Astrocyte (in vitro differentiated cells and primary cell): ENCODE measurements at regions not wholly inside any gene's neighbourhood (a gene's known extent, or its start where the extent isn't known, plus 50 kb on each side); places are given as distances from the start of the nearest gene placed in this dataset.

ENCODE experiments used
- CTCF ChIP-seq: IDR thresholded peaks from 2 replicates; pipeline ENCODE4 v1.5.1; 2011; ENCODE audit warnings: low read depth, mild to moderate bottlenecking, inconsistent platforms, low read length, moderate library complexity; ENCODE audit not compliant: insufficient read depth
- EZH2 ChIP-seq: IDR thresholded peaks from 2 replicates; pipeline ENCODE4 v1.6.1; 2012; ENCODE audit warnings: mild to moderate bottlenecking, low read length, inconsistent platforms; ENCODE audit not compliant: insufficient read depth

GRCh38 chr12:5213990-5214389, 170.3 kb downstream of the KCNA5 start:
- no peak for TF ChIP-seq CTCF
- no peak for TF ChIP-seq EZH2
